ENCODE measurements at regions not wholly inside any gene's neighbourhood (a gene's known extent, or its start where the extent isn't known, plus 50 kb on each side); places are given as distances from the start of the nearest gene placed in this dataset.

GRCh38 chr2:143852759-143853158 lies 667.2 kb downstream of the ZEB2 start:
- no peak overlapping the region for H3K4me3 Mint-ChIP-seq (ENCODE audit: unreplicated experiment)
- no peaks in the 10 kb centered on the region for H3K36me3 Mint-ChIP-seq (ENCODE audit: low read depth)
- DNase-seq (ENCODE audit: low spot score): no peak
- no peak overlapping the region for H3K27ac Mint-ChIP-seq (ENCODE audit: unreplicated experiment)
- no peaks in the 10 kb centered on the region for H3K4me1 Mint-ChIP-seq (ENCODE audit: low read depth)
- H3K27me3 Mint-ChIP-seq (ENCODE audit: low read depth): no peaks in the 10 kb centered on the region
- no peak for TF ChIP-seq CTCF (IDR thresholded peaks at IDR 0.05)
- H3K9me3 Mint-ChIP-seq (ENCODE audit: low read depth): no peaks in the 10 kb centered on the region

GRCh38 chr2:143850084-143850483 lies 669.8 kb downstream of the ZEB2 start:
- no peak for TF ChIP-seq CTCF (IDR thresholded peaks at IDR 0.05)
- DNase-seq (ENCODE audit: low spot score): no peak
- peaks cover 2% of the 10 kb centered on the region for H3K9me3 Mint-ChIP-seq (ENCODE audit: low read depth)
- peaks cover 5% of the 10 kb centered on the region for H3K4me1 Mint-ChIP-seq (ENCODE audit: low read depth)
- H3K36me3 Mint-ChIP-seq (ENCODE audit: low read depth): peaks cover 2% of the 10 kb centered on the region
- H3K4me3 Mint-ChIP-seq (ENCODE audit: unreplicated experiment): no peak overlapping the region
- H3K27ac Mint-ChIP-seq (ENCODE audit: unreplicated experiment): no peak overlapping the region
- no peaks in the 10 kb centered on the region for H3K27me3 Mint-ChIP-seq (ENCODE audit: low read depth)

GRCh38 chr2:143847257-143847656 lies 672.7 kb downstream of the ZEB2 start:
- Mint-ChIP-seq H3K4me1 (ENCODE audit: low read depth) (peaks cover 5% of the 10 kb centered on the region), H3K27ac (ENCODE audit: unreplicated experiment) (no peak overlapping the region), H3K4me3 (ENCODE audit: unreplicated experiment) (no peak overlapping the region), H3K27me3 (ENCODE audit: low read depth) (no peaks in the 10 kb centered on the region), H3K36me3 (ENCODE audit: low read depth) (peaks cover 2% of the 10 kb centered on the region), H3K9me3 (ENCODE audit: low read depth) (peaks cover 2% of the 10 kb centered on the region)
- no peak for TF ChIP-seq CTCF (IDR thresholded peaks at IDR 0.05)
- no peak for DNase-seq (ENCODE audit: low spot score)

- Mint-ChIP-seq H3K27me3 (ENCODE audit: low read depth) (no peaks in the 10 kb centered on the region), H3K4me1 (ENCODE audit: low read depth) (peaks cover 5% of the 10 kb centered on the region), H3K27ac (ENCODE audit: unreplicated experiment) (no peak overlapping the region), H3K36me3 (ENCODE audit: low read depth) (peaks cover 2% of the 10 kb centered on the region), H3K9me3 (ENCODE audit: low read depth) (peaks cover 5% of the 10 kb centered on the region), H3K4me3 (ENCODE audit: unreplicated experiment) (no peak overlapping the region)
- DNase-seq (ENCODE audit: low spot score): no peak
- TF ChIP-seq CTCF (IDR thresholded peaks at IDR 0.05): no peak
Measured at GRCh38 chr2:143844986-143845385, 674.9 kb downstream of the ZEB2 start.

- no peak for TF ChIP-seq CTCF (IDR thresholded peaks at IDR 0.05)
- Mint-ChIP-seq H3K36me3 (ENCODE audit: low read depth) (peaks cover 2% of the 10 kb centered on the region), H3K27me3 (ENCODE audit: low read depth) (no peaks in the 10 kb centered on the region), H3K9me3 (ENCODE audit: low read depth) (peaks cover 5% of the 10 kb centered on the region), H3K4me1 (ENCODE audit: low read depth) (peaks cover 9% of the 10 kb centered on the region), H3K27ac (ENCODE audit: unreplicated experiment) (no peak overlapping the region), H3K4me3 (ENCODE audit: unreplicated experiment) (no peak overlapping the region)
- no peak for DNase-seq (ENCODE audit: low spot score)
Measured at GRCh38 chr2:143843686-143844085, 676.2 kb downstream of the ZEB2 start.

Measured in chondrocyte (in vitro differentiated cells).